Neutrophil (primary cell): ENCODE measurements at regions not wholly inside any gene's neighbourhood (a gene's known extent, or its start where the extent isn't known, plus 50 kb on each side); places are given as distances from the start of the nearest gene placed in this dataset.

Experiments
- H3K27ac ChIP-seq: fragments of 200-600 bp; sonication (generic); 2 replicates; pipeline ENCODE4 v1.5.1; 2016; ENCODE audit warnings: mild to moderate bottlenecking, moderate library complexity
- H3K27me3 ChIP-seq: fragments of 200-600 bp; sonication (generic); 2 replicates; pipeline ENCODE4 v1.6.0; 2016; ENCODE audit warnings: mild to moderate bottlenecking
- H3K36me3 ChIP-seq: fragments of 200-600 bp; sonication (generic); 2 replicates; pipeline ENCODE4 v1.5.1; 2017
- H3K4me1 ChIP-seq, 2 experiments: fragments of 200-600 bp in 1 of 2; sonication (generic) in 1 of 2; 1 replicate in 1 of 2; 2 replicates in 1 of 2; pipeline versions ENCODE4 v1.5.1 to v1.6.1; 2013 to 2016; ENCODE audit warnings: low read depth in 1 of 2, low read length in 1 of 2, mild to moderate bottlenecking in 1 of 2, moderate library complexity in 1 of 2; ENCODE audit not compliant: control insufficient read depth in 1 of 2, insufficient read depth in 1 of 2
- H3K4me3 ChIP-seq, 2 experiments: fragments of 200-600 bp in 1 of 2; sonication (generic) in 1 of 2; 1 replicate in 1 of 2; 2 replicates in 1 of 2; pipeline ENCODE4 v1.5.1; 2013 to 2016; ENCODE audit warnings: low read depth in 1 of 2, low read length in 1 of 2, mild to moderate bottlenecking in 1 of 2, moderate library complexity in 1 of 2
- H3K9me3 ChIP-seq: fragments of 200-600 bp; sonication (generic); 2 replicates; pipeline ENCODE4 v1.5.1; 2016
- TF ChIP-seq, protein P1 (sequence below): fragments of 200-600 bp; sonication (generic); IDR thresholded peaks from 2 replicates; pipeline ENCODE4 v1.5.1; 2016; ENCODE audit warnings: antibody characterized with exemption

- Histone ChIP-seq H3K36me3 (no peaks in the 10 kb centered on the region), H3K9me3 (no peaks in the 10 kb centered on the region), H3K27ac (no peak overlapping the region), H3K4me3 (no peak overlapping the region), H3K4me1 (no peaks in the 10 kb centered on the region), H3K27me3 (no peaks in the 10 kb centered on the region)
- TF ChIP-seq, protein P1, sequence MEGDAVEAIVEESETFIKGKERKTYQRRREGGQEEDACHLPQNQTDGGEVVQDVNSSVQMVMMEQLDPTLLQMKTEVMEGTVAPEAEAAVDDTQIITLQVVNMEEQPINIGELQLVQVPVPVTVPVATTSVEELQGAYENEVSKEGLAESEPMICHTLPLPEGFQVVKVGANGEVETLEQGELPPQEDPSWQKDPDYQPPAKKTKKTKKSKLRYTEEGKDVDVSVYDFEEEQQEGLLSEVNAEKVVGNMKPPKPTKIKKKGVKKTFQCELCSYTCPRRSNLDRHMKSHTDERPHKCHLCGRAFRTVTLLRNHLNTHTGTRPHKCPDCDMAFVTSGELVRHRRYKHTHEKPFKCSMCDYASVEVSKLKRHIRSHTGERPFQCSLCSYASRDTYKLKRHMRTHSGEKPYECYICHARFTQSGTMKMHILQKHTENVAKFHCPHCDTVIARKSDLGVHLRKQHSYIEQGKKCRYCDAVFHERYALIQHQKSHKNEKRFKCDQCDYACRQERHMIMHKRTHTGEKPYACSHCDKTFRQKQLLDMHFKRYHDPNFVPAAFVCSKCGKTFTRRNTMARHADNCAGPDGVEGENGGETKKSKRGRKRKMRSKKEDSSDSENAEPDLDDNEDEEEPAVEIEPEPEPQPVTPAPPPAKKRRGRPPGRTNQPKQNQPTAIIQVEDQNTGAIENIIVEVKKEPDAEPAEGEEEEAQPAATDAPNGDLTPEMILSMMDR: no peak
Observed at GRCh38 chr12:127236491-127236890, 1030.5 kb upstream of the TMEM132C start.

DNA sequence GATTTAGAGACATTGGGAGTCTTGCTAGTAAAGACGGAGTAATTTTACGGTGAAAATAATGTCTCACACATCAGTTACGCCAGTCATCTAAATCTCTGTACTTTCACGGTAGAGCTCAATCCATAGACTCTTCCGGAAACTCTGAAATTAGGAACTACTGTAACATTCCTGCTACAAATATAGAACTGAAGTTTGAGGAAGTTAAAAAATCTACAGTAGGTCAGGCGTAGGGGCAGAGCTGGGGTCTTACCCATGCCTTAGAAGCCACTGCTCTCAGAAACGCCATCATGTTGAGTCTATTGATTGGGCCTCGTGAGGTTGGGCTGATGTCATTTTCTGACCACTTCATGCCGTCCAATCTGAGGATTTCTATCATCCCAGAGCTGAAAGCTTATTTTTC lies 1029.8 kb upstream of the TMEM132C start:
- Histone ChIP-seq H3K36me3 (no peaks in the 10 kb centered on the region), H3K27ac (no peak overlapping the region), H3K27me3 (no peaks in the 10 kb centered on the region), H3K4me1 (no peaks in the 10 kb centered on the region), H3K9me3 (no peaks in the 10 kb centered on the region), H3K4me3 (no peak overlapping the region)
- TF ChIP-seq, protein P1: no peak

DNA sequence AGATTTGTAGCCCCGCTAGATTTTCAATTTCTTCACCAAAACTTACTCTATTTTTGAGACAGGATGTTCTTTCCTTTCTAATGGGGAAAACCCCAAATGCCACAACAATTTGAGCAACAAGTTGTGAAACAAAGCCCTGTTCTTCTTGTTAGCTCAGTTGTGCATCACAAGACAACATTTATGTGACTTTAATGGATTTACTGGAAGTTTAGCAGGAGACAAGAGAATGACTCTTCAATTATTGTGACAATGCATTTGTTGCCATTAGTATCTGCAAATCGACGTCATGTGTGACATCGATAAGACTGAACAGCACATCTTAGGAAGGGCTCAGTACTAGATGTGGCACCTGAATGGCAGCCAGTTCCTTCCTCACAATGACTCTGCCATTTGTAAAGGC lies 1028.9 kb upstream of the TMEM132C start:
- Histone ChIP-seq H3K9me3 (no peaks in the 10 kb centered on the region), H3K27me3 (no peaks in the 10 kb centered on the region), H3K36me3 (no peaks in the 10 kb centered on the region), H3K4me3 (no peak overlapping the region), H3K4me1 (no peaks in the 10 kb centered on the region), H3K27ac (no peak overlapping the region)
- TF ChIP-seq, protein P1: no peak

GRCh38 chr12:127239781-127240180 lies 1027.2 kb upstream of the TMEM132C start:
- H3K27me3 ChIP-seq: no peaks in the 10 kb centered on the region
- no peaks in the 10 kb centered on the region for H3K4me1 ChIP-seq
- TF ChIP-seq, protein P1: no peak
- H3K4me3 ChIP-seq: no peak overlapping the region
- H3K36me3 ChIP-seq: no peaks in the 10 kb centered on the region
- H3K27ac ChIP-seq: no peak overlapping the region
- no peaks in the 10 kb centered on the region for H3K9me3 ChIP-seq

DNA sequence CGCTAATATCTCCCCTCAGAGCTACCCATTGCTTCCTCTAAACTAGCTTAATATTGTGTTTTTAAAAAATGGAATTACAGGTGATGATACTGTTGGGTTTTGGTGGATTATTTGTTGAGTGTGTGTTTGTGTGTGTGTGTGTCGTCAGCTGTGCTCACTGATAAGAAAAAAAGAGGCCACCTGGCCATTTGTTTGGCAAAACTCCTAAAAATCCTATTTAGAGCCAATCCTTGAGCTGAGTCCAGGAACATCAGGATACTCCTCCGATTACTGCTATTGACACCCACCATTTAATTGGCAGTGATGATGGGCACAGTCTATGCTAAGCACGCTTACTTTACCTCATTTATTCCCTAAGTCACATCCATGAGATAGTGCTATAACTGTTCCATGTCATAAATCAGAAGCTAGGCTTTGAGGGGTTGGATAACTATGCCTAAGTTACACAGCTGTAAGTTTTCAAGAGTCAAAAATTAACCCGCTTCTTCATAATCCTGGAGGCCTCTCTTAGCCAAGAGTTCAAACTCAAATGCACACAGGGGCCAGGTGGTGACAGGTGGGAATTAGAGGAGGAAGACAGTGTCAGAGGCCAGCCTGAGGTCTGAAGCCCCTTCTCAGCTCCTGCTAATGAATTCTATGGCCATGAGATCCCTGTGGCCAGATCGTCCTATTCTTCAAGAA lies 1026.6 kb upstream of the TMEM132C start:
- Histone ChIP-seq H3K4me1 (no peaks in the 10 kb centered on the region), H3K27me3 (no peaks in the 10 kb centered on the region), H3K36me3 (no peaks in the 10 kb centered on the region), H3K9me3 (no peaks in the 10 kb centered on the region), H3K27ac (no peak overlapping the region), H3K4me3 (no peak overlapping the region)
- TF ChIP-seq, protein P1: no peak
